SK-N-SH treated with all-trans-retinoic acid at 6 μM for 48 hours (cell line): ENCODE measurements at regions not wholly inside any gene's neighbourhood (a gene's known extent, or its start where the extent isn't known, plus 50 kb on each side); places are given as distances from the start of the nearest gene placed in this dataset.

Experiments used
- ATAC-seq: fragments of 200-7000 bp; cut with Tn5 transposase; 3 replicates; pipeline ENCODE4 v1.9.1; 2020; ENCODE audit warnings: mild to moderate bottlenecking, moderate library complexity
- ARNTL ChIP-seq: fragments of 450-650 bp; formaldehyde crosslinking; IDR thresholded peaks from 2 replicates; pipeline ENCODE4 v1.5.0; 2020; ENCODE audit warnings: low read depth, mild to moderate bottlenecking, moderate library complexity, borderline replicate concordance
- BACH2 ChIP-seq: fragments of 250-450 bp; sonication (Bioruptor Pico); IDR thresholded peaks from 2 replicates; pipeline ENCODE4 v1.9.0; 2021; ENCODE audit warnings: mild to moderate bottlenecking, borderline replicate concordance
- CREB5 ChIP-seq: fragments of 250-450 bp; sonication (Bioruptor Pico); IDR thresholded peaks from 2 replicates; pipeline ENCODE4 v1.5.1; 2020; ENCODE audit warnings: low read depth, mild to moderate bottlenecking, moderate library complexity
- CSDC2 ChIP-seq: fragments of 250-450 bp; sonication (Bioruptor Pico); IDR thresholded peaks from 2 replicates; pipeline ENCODE4 v1.5.0; 2020; ENCODE audit warnings: mild to moderate bottlenecking, moderate library complexity
- ESRRG ChIP-seq: fragments of 250-450 bp; sonication (Bioruptor Pico); IDR thresholded peaks from 2 replicates; pipeline ENCODE4 v1.6.1; 2021; ENCODE audit warnings: mild to moderate bottlenecking
- GLIS3 ChIP-seq: fragments of 250-450 bp; sonication (Bioruptor Pico); IDR thresholded peaks from 2 replicates; pipeline ENCODE4 v1.5.0; 2020; ENCODE audit warnings: mild to moderate bottlenecking, moderate library complexity
- ISL1 ChIP-seq: fragments of 250-450 bp; sonication (Bioruptor Pico); IDR thresholded peaks from 2 replicates; pipeline ENCODE4 v2.1.2; 2022; ENCODE audit warnings: mild to moderate bottlenecking, moderate library complexity
- OSR1 ChIP-seq: fragments of 250-450 bp; sonication (Bioruptor Pico); IDR thresholded peaks from 2 replicates; pipeline ENCODE4 v1.8.0; 2022; ENCODE audit warnings: moderate library complexity, mild to moderate bottlenecking, inconsistent platforms
- PATZ1 ChIP-seq: fragments of 250-450 bp; sonication (Bioruptor Pico); IDR thresholded peaks from 2 replicates; pipeline ENCODE4 v1.8.0; 2020; ENCODE audit warnings: mild to moderate bottlenecking, moderate library complexity, borderline replicate concordance
- POU6F1 ChIP-seq: fragments of 250-450 bp; sonication (Bioruptor Pico); IDR thresholded peaks from 2 replicates; pipeline ENCODE4 v1.8.0; 2021; ENCODE audit warnings: low read depth, mild to moderate bottlenecking, moderate library complexity, borderline replicate concordance
- PPARA ChIP-seq: fragments of 250-450 bp; sonication (Bioruptor Pico); IDR thresholded peaks from 2 replicates; pipeline ENCODE4 v1.5.0; 2020; ENCODE audit warnings: mild to moderate bottlenecking, borderline replicate concordance
- SNAI2 ChIP-seq: fragments of 250-450 bp; sonication (Bioruptor Pico); IDR thresholded peaks from 2 replicates; pipeline ENCODE4 v1.5.0; 2020; ENCODE audit warnings: mild to moderate bottlenecking, moderate library complexity
- TCF4 ChIP-seq: fragments of 250-450 bp; sonication (Bioruptor Pico); IDR thresholded peaks from 2 replicates; pipeline ENCODE4 v1.8.0; 2021; ENCODE audit warnings: mild to moderate bottlenecking, moderate library complexity, borderline replicate concordance
- TOX ChIP-seq: fragments of 250-450 bp; sonication (Bioruptor Pico); IDR thresholded peaks from 2 replicates; pipeline ENCODE4 v1.8.0; 2021; ENCODE audit warnings: mild to moderate bottlenecking, moderate library complexity, borderline replicate concordance
- ZC3H10 ChIP-seq: fragments of 250-450 bp; sonication (Bioruptor Pico); IDR thresholded peaks from 2 replicates; pipeline ENCODE4 v1.5.1; 2021; ENCODE audit warnings: mild to moderate bottlenecking, moderate library complexity
- ZFP3 ChIP-seq: fragments of 250-450 bp; sonication (Bioruptor Pico); IDR thresholded peaks from 2 replicates; pipeline ENCODE4 v1.5.0; 2020; ENCODE audit warnings: mild to moderate bottlenecking, moderate library complexity
- ZFP30 ChIP-seq: fragments of 450-650 bp; formaldehyde crosslinking; IDR thresholded peaks from 2 replicates; pipeline ENCODE4 v1.5.0; 2022; ENCODE audit warnings: mild to moderate bottlenecking, moderate library complexity
- ZNF565 ChIP-seq: fragments of 450-650 bp; formaldehyde crosslinking; conservative IDR thresholded peaks from 2 replicates; pipeline ENCODE4 v1.5.0; 2020; ENCODE audit warnings: low read depth, mild to moderate bottlenecking, moderate library complexity
- ZNF70 ChIP-seq: fragments of 450-650 bp; formaldehyde crosslinking; IDR thresholded peaks from 2 replicates; pipeline ENCODE4 v1.5.0; 2020; ENCODE audit warnings: mild to moderate bottlenecking, moderate library complexity
- ZNF8 ChIP-seq: fragments of 450-650 bp; formaldehyde crosslinking; IDR thresholded peaks from 2 replicates; pipeline ENCODE4 v1.5.0; 2020; ENCODE audit warnings: mild to moderate bottlenecking, moderate library complexity
- TF ChIP-seq, protein P1 (sequence below): fragments of 250-450 bp; sonication (Bioruptor Pico); IDR thresholded peaks from 2 replicates; pipeline ENCODE4 v1.5.0; 2020; ENCODE audit warnings: mild to moderate bottlenecking, moderate library complexity

DNA sequence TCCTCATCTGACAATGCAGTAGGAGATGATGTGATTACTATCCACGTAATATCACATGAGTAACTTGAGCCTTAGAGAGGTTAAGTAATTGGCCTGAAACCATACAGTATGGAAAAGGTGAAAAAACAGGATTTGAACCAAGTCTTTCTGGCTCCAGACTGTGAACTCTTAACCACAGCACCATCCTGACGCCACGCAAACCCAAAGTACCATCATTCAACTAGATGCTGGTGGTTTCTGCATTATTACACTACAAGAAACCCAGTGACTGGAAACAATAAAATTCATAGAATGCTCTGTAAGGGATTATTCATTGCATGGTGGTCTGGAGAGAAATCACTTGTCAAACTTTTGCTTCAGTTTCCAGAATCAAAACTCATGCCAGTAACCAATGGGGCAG is 90.7 kb downstream of the MAB21L3 start:
- TF ChIP-seq PPARA (no peak), CSDC2 (CRISPR knock-in tag) (no peak), ZFP3 (CRISPR knock-in tag) (no peak), SNAI2 (no peak), GLIS3 (CRISPR knock-in tag) (no peak), BACH2 (CRISPR knock-in tag) (no peak), POU6F1 (CRISPR knock-in tag) (no peak), TOX (CRISPR knock-in tag) (no peak), ISL1 (CRISPR knock-in tag) (no peak), ZNF70 (no peak), ZC3H10 (CRISPR knock-in tag) (no peak)
- TF ChIP-seq, protein P1, sequence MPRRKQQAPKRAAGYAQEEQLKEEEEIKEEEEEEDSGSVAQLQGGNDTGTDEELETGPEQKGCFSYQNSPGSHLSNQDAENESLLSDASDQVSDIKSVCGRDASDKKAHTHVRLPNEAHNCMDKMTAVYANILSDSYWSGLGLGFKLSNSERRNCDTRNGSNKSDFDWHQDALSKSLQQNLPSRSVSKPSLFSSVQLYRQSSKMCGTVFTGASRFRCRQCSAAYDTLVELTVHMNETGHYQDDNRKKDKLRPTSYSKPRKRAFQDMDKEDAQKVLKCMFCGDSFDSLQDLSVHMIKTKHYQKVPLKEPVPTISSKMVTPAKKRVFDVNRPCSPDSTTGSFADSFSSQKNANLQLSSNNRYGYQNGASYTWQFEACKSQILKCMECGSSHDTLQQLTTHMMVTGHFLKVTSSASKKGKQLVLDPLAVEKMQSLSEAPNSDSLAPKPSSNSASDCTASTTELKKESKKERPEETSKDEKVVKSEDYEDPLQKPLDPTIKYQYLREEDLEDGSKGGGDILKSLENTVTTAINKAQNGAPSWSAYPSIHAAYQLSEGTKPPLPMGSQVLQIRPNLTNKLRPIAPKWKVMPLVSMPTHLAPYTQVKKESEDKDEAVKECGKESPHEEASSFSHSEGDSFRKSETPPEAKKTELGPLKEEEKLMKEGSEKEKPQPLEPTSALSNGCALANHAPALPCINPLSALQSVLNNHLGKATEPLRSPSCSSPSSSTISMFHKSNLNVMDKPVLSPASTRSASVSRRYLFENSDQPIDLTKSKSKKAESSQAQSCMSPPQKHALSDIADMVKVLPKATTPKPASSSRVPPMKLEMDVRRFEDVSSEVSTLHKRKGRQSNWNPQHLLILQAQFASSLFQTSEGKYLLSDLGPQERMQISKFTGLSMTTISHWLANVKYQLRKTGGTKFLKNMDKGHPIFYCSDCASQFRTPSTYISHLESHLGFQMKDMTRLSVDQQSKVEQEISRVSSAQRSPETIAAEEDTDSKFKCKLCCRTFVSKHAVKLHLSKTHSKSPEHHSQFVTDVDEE (CRISPR knock-in tag) = no peak
- TF ChIP-seq, all 23 proteins: peak for 0
- no peak for ATAC-seq

- TF ChIP-seq TOX (CRISPR knock-in tag) = no peak
- no peak for TF ChIP-seq ZFP3 (CRISPR knock-in tag)
- no peak for TF ChIP-seq PPARA
- TF ChIP-seq CSDC2 (CRISPR knock-in tag) = no peak
- no peak for TF ChIP-seq ESRRG (CRISPR knock-in tag)
- no peak for TF ChIP-seq OSR1
- TF ChIP-seq GLIS3 (CRISPR knock-in tag) = no peak
- no peak for TF ChIP-seq ZFP30 (CRISPR knock-in tag)
- TF ChIP-seq ZNF70 = no peak
- TF ChIP-seq ISL1 (CRISPR knock-in tag) = no peak
- TF ChIP-seq CREB5 (CRISPR knock-in tag) = no peak
- no peak for TF ChIP-seq PATZ1
- no peak for TF ChIP-seq ZNF565 (CRISPR knock-in tag)
- no peak for TF ChIP-seq ZNF8
- TF ChIP-seq POU6F1 (CRISPR knock-in tag) = no peak
- no peak for TF ChIP-seq TCF4 (CRISPR knock-in tag)
- TF ChIP-seq ARNTL (CRISPR knock-in tag) = no peak
- TF ChIP-seq, protein P1 (CRISPR knock-in tag) = no peak
- no peak for ATAC-seq
Observed at GRCh38 chr1:116203181-116203723, 92.1 kb downstream of the MAB21L3 start.
